H9 (cell line): ENCODE measurements at regions not wholly inside any gene's neighbourhood (a gene's known extent, or its start where the extent isn't known, plus 50 kb on each side); places are given as distances from the start of the nearest gene placed in this dataset.

Source experiments
- DNase-seq: peaks from one replicate; pipeline ENCODE4 v3.0.0-alpha.2; 2017
- H2AFZ ChIP-seq: one replicate; pipeline ENCODE4 v1.6.1; 2013; ENCODE audit warnings: mild to moderate bottlenecking, low read length, control low read depth, moderate library complexity
- H2AK5ac ChIP-seq: 2 replicates; pipeline ENCODE4 v1.6.1; 2013; ENCODE audit warnings: low read length, control low read depth, mixed read lengths; ENCODE audit not compliant: insufficient read length
- H2BK120ac ChIP-seq: one replicate; pipeline ENCODE4 v1.6.1; 2013; ENCODE audit warnings: low read depth, mild to moderate bottlenecking, low read length, control low read depth, inconsistent platforms; ENCODE audit not compliant: poor library complexity, severe bottlenecking
- H2BK12ac ChIP-seq: 2 replicates; pipeline ENCODE4 v1.6.1; 2013; ENCODE audit warnings: low read length, control low read depth, mixed read lengths, low read depth; ENCODE audit not compliant: insufficient read length
- H2BK15ac ChIP-seq: 2 replicates; pipeline ENCODE4 v1.6.1; 2013; ENCODE audit warnings: low read depth, low read length, control low read depth
- H2BK20ac ChIP-seq: one replicate; pipeline ENCODE4 v1.6.1; 2013; ENCODE audit warnings: low read depth, mild to moderate bottlenecking, low read length, control low read depth, inconsistent platforms; ENCODE audit not compliant: poor library complexity, severe bottlenecking
- H2BK5ac ChIP-seq: 2 replicates; pipeline ENCODE4 v1.6.1; 2013; ENCODE audit warnings: low read length, control low read depth, mixed read lengths; ENCODE audit not compliant: insufficient read length
- H3K14ac ChIP-seq: 2 replicates; pipeline ENCODE4 v1.6.1; 2013; ENCODE audit warnings: low read length, control low read depth; ENCODE audit not compliant: insufficient read depth
- H3K18ac ChIP-seq: 2 replicates; pipeline ENCODE4 v1.6.1; 2013; ENCODE audit warnings: low read depth, mild to moderate bottlenecking, mixed read lengths, low read length, control low read depth; ENCODE audit not compliant: insufficient read length
- H3K23ac ChIP-seq: 2 replicates; pipeline ENCODE4 v1.6.1; 2013; ENCODE audit warnings: low read length, control low read depth, mixed read lengths, low read depth; ENCODE audit not compliant: insufficient read length
- H3K23me2 ChIP-seq: 2 replicates; pipeline ENCODE4 v1.6.1; 2013; ENCODE audit warnings: low read depth, mild to moderate bottlenecking, mixed read lengths, low read length, control low read depth; ENCODE audit not compliant: insufficient read length, poor library complexity, severe bottlenecking
- H3K27ac ChIP-seq: 2 replicates; pipeline ENCODE4 v1.5.1; 2013; ENCODE audit warnings: low read length, control low read depth, mixed read lengths, low read depth; ENCODE audit not compliant: insufficient read length
- H3K27me3 ChIP-seq: 2 replicates; pipeline ENCODE4 v1.6.1; 2013; ENCODE audit warnings: low read length, control low read depth, inconsistent platforms; ENCODE audit not compliant: insufficient read depth
- H3K4ac ChIP-seq: 2 replicates; pipeline ENCODE4 v1.6.1; 2013; ENCODE audit warnings: low read depth, mild to moderate bottlenecking, control low read depth, inconsistent platforms, low read length, moderate library complexity
- H3K4me1 ChIP-seq: 2 replicates; pipeline ENCODE4 v1.6.1; 2013; ENCODE audit warnings: low read length, control low read depth, inconsistent platforms; ENCODE audit not compliant: insufficient read depth
- H3K4me2 ChIP-seq: 2 replicates; pipeline ENCODE4 v1.6.1; 2013; ENCODE audit warnings: low read length, control low read depth, mixed read lengths; ENCODE audit not compliant: insufficient read length, insufficient read depth
- H3K56ac ChIP-seq: 2 replicates; pipeline ENCODE4 v1.6.1; 2013; ENCODE audit warnings: low read depth, mild to moderate bottlenecking, mixed read lengths, low read length, control low read depth; ENCODE audit not compliant: insufficient read length
- H3K79me1 ChIP-seq: 2 replicates; pipeline ENCODE4 v1.6.1; 2013; ENCODE audit warnings: low read depth, mild to moderate bottlenecking, moderate library complexity, low read length, control low read depth, inconsistent platforms; ENCODE audit not compliant: insufficient read depth, poor library complexity, severe bottlenecking
- H3K79me2 ChIP-seq: 2 replicates; pipeline ENCODE4 v1.6.1; 2013; ENCODE audit warnings: low read length, control low read depth, inconsistent platforms; ENCODE audit not compliant: insufficient read depth
- H3K9ac ChIP-seq: 2 replicates; pipeline ENCODE4 v1.6.1; 2013; ENCODE audit warnings: low read length, control low read depth, mixed read lengths; ENCODE audit not compliant: insufficient read length; ENCODE audit errors: extremely low read depth
- H3K9me3 ChIP-seq: one replicate; pipeline ENCODE4 v1.6.1; 2013; ENCODE audit warnings: low read depth, low read length, inconsistent platforms; ENCODE audit not compliant: control insufficient read depth
- H3T11ph ChIP-seq: one replicate; pipeline ENCODE4 v1.6.1; 2013; ENCODE audit warnings: mild to moderate bottlenecking, low read length, control low read depth, inconsistent platforms
- H4K20me1 ChIP-seq: one replicate; pipeline ENCODE4 v1.6.1; 2013; ENCODE audit not compliant: control insufficient read depth, insufficient read length, insufficient read depth
- H4K5ac ChIP-seq: 2 replicates; pipeline ENCODE4 v1.6.1; 2013; ENCODE audit warnings: low read depth, mild to moderate bottlenecking, mixed read lengths, low read length, control low read depth; ENCODE audit not compliant: insufficient read length
- H4K8ac ChIP-seq: replicated peaks from 2 replicates; pipeline ENCODE4 v1.6.1; 2013; ENCODE audit warnings: low read length, control low read depth, mixed read lengths, low read depth; ENCODE audit not compliant: insufficient read length
- H4K91ac ChIP-seq: 2 replicates; pipeline ENCODE4 v1.6.1; 2013; ENCODE audit warnings: low read depth, mild to moderate bottlenecking, moderate library complexity, mixed read lengths, low read length, control low read depth; ENCODE audit not compliant: insufficient read length
- H3K27ac Mint-ChIP-seq, 3 experiments: 2 replicates in 2 of 3; 3 replicates in 1 of 3; pipeline ENCODE4 v1.8.0; 2020 to 2021; ENCODE audit warnings: mixed read lengths in 3 of 3, mild to moderate bottlenecking in 1 of 3, moderate library complexity in 1 of 3
- H3K27me3 Mint-ChIP-seq: 2 replicates; pipeline ENCODE4 v1.8.0; 2021; ENCODE audit warnings: low read depth, mild to moderate bottlenecking, moderate library complexity, mixed read lengths
- H3K36me3 Mint-ChIP-seq, 3 experiments: 2 replicates in 2 of 3; 3 replicates in 1 of 3; pipeline ENCODE4 v1.8.0; 2020 to 2021; ENCODE audit warnings: low read depth in 3 of 3, mixed read lengths in 3 of 3; ENCODE audit not compliant: insufficient read depth in 1 of 3
- H3K4me1 Mint-ChIP-seq, 2 experiments: 2 replicates each; pipeline ENCODE4 v1.8.0; 2020; ENCODE audit warnings: mixed read lengths in 2 of 2
- H3K4me3 Mint-ChIP-seq, 2 experiments: 2 replicates in 1 of 2; 3 replicates in 1 of 2; pipeline ENCODE4 v1.8.0; 2020 to 2021; ENCODE audit warnings: mild to moderate bottlenecking in 2 of 2, mixed read lengths in 2 of 2, moderate library complexity in 1 of 2
- H3K9me3 Mint-ChIP-seq, 2 experiments: 2 replicates in 1 of 2; 3 replicates in 1 of 2; pipeline ENCODE4 v1.8.0; 2020; ENCODE audit warnings: mild to moderate bottlenecking in 2 of 2, mixed read lengths in 2 of 2, moderate library complexity in 1 of 2
- CTCF ChIP-seq: fragments of 200-600 bp; sonication (generic); conservative IDR thresholded peaks from 3 replicates; pipeline ENCODE4 v1.8.0; 2021; ENCODE audit warnings: antibody characterized with exemption, mild to moderate bottlenecking

- H3K36me3 Mint-ChIP-seq = no peaks in the 10 kb centered on the region; a peak in 1 of 7 replicates
- H2BK12ac ChIP-seq = no peak overlapping the region
- H3K79me1 ChIP-seq = no peaks in the 10 kb centered on the region
- H3K9me3 Mint-ChIP-seq = peaks cover 4 to 6% of the 10 kb centered on the region in 2 experiments; a peak in 4 of 5 replicates
- H3K9ac ChIP-seq = no peak overlapping the region
- H3K27me3 Mint-ChIP-seq = no peaks in the 10 kb centered on the region
- no peak overlapping the region for H3K4me2 ChIP-seq
- H3K4me3 Mint-ChIP-seq = no peak overlapping the region
- no peaks in the 10 kb centered on the region for H3K27me3 ChIP-seq
- no peak overlapping the region for H4K91ac ChIP-seq
- H2BK120ac ChIP-seq = no peak overlapping the region
- no peak overlapping the region for H3K27ac Mint-ChIP-seq
- no peaks in the 10 kb centered on the region for H3K9me3 ChIP-seq
- no peak overlapping the region for H3K4ac ChIP-seq
- H2BK15ac ChIP-seq = no peak overlapping the region
- H3K79me2 ChIP-seq = no peaks in the 10 kb centered on the region
- H3K18ac ChIP-seq = no peak overlapping the region
- H3K23ac ChIP-seq = no peak overlapping the region
- H3K4me1 ChIP-seq = no peaks in the 10 kb centered on the region
- H3K23me2 ChIP-seq = no peaks in the 10 kb centered on the region
- no peaks in the 10 kb centered on the region for H4K20me1 ChIP-seq
- peaks cover 0 to 2% of the 10 kb centered on the region in 2 experiments; a peak in 1 of 4 replicates for H3K4me1 Mint-ChIP-seq
- no peak for TF ChIP-seq CTCF
- H2AFZ ChIP-seq = no peak overlapping the region
- no peak overlapping the region for H4K8ac ChIP-seq
- H4K5ac ChIP-seq = no peak overlapping the region
- no peak overlapping the region for H3K14ac ChIP-seq
- H2BK5ac ChIP-seq = no peak overlapping the region
- no peak overlapping the region for H3K27ac ChIP-seq
- no peak for DNase-seq
- H3K56ac ChIP-seq = no peak overlapping the region
- no peak overlapping the region for H2BK20ac ChIP-seq
- H3T11ph ChIP-seq = no peak overlapping the region
- no peak overlapping the region for H2AK5ac ChIP-seq
These were observed 322.5 kb downstream of the HLX start for GRCh38 chr1:221201773-221202172.
